ENCODE measurements at regions not wholly inside any gene's neighbourhood (a gene's known extent, or its start where the extent isn't known, plus 50 kb on each side); places are given as distances from the start of the nearest gene placed in this dataset.

- TF ChIP-seq CTCF (IDR thresholded peaks at IDR 0.05; ENCODE audit: poor library complexity): no peak
- TF ChIP-seq EZH2 (IDR thresholded peaks at IDR 0.05; ENCODE audit: borderline replicate concordance): no peak
- TF ChIP-seq EZH2phosphoT487 (IDR thresholded peaks at IDR 0.05; ENCODE audit: low read depth, severe bottlenecking, unreplicated experiment): no peak
Measured at GRCh38 chr19:31538879-31539278, 189.6 kb upstream of the TSHZ3 start.
